KOPT-K1 (cell line): ENCODE measurements at regions not wholly inside any gene's neighbourhood (a gene's known extent, or its start where the extent isn't known, plus 50 kb on each side); places are given as distances from the start of the nearest gene placed in this dataset.
"Not testable (repeated sequence)": the region's sequence is repeated elsewhere in the genome, so short reads cannot be mapped to it uniquely, and the experiment has no call there.

Source experiments
- H3K27ac ChIP-seq: fragments of 200-600 bp; sonication (generic); 2 replicates; pipeline ENCODE4 v1.5.1; 2016; ENCODE audit warnings: antibody characterized with exemption, mild to moderate bottlenecking, low read depth, low read length; ENCODE audit not compliant: poor library complexity, severe bottlenecking
- H3K36me3 ChIP-seq: fragments of 200-600 bp; sonication (generic); 2 replicates; pipeline ENCODE4 v1.5.1; 2017; ENCODE audit warnings: antibody characterized with exemption, mild to moderate bottlenecking, low read length, moderate library complexity; ENCODE audit not compliant: insufficient read depth
- H3K9me3 ChIP-seq: fragments of 200-600 bp; sonication (generic); 2 replicates; pipeline ENCODE4 v1.5.1; 2017; ENCODE audit warnings: antibody characterized with exemption, low read length, mild to moderate bottlenecking; ENCODE audit not compliant: insufficient read depth, poor library complexity, severe bottlenecking

DNA sequence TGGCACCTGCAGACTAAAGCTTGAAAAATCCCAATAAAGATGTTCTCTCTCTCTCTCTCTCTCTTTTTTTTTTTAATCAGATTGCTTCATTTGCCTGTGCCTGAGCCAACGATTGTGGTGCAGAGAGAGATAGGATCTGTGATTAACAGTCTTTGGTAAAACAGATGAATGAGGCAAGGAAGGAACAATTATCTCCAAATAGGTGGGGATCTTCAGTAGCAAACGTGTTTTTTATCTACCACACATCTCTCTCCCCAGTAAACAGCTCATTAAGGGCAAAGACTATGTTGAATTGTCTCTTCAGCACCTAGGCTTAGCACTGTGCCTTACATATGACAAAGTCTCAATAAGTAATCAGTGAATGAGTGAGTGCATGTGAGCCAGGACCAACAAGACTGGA is 96.3 kb downstream of the SMIM20 start:
- Histone ChIP-seq H3K9me3 (peaks cover 6% of the 10 kb centered on the region), H3K27ac (no peak overlapping the region), H3K36me3 (no peaks in the 10 kb centered on the region)

DNA sequence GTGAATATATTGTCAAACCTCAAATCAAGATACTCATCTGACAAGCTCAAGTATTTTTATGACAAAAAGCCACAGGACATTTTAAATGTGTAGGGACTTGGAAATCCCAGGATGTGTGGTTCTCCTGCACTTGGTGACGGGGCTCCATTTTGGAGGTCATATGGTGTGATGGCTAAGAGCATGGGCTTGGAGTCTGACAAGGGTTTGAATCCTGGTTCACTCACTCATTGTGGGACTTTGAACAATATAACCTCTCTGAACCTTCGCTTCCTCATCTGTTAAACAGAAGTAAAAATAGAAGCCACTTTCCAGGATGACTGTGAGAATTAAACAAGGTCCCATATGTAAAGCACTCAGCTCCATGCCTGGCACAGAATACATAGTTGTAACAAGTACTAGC is 99.6 kb downstream of the SMIM20 start:
- H3K27ac ChIP-seq = no peak overlapping the region
- H3K36me3 ChIP-seq = no peaks in the 10 kb centered on the region
- H3K9me3 ChIP-seq = peaks cover 5% of the 10 kb centered on the region

DNA sequence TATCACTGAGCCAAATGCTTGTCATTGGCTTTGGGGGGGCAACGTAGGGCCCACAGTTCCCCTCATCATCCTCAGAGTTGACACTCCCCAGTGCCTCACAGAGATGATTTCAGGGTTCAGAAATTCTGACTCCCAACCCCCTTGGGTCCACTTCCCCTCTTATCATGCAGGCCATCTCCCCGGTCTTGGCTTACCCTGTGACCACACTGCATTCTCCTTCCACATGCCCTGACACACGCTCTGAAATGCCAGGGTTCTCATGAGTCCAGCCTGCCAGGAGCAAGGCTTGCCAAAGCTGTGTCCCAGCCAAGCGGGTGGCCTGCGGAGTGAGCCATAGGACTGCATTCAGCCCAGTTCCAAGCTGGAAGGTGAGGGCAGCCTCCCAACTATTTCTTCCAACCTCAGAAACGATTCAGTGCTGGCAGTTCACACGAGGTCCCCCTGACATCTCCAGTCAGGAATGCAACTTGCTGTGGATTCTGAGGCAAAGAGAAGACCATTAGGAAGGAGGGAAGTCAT is 101.2 kb downstream of the SMIM20 start:
- no peaks in the 10 kb centered on the region for H3K9me3 ChIP-seq
- no peak overlapping the region for H3K27ac ChIP-seq
- no peaks in the 10 kb centered on the region for H3K36me3 ChIP-seq

DNA sequence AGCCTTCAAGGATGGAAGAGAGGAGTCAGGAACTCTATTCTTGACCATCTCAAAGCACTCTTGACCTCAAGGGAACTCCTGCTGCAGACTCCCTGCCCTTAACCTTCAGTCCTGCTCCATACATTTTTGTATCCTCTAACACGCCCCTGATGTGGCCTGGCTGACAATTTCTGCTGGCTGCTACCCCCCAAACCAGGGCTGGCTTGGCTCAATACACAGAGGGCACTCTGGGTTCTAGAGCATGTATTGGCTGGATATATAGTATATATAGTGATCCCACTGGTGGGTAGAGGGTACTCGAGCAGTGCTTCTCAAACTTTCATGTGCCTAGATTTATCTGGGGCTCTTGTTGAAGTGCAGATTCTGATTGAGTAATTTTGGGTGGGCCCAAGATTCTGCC is 101.9 kb downstream of the SMIM20 start:
- no peaks in the 10 kb centered on the region for H3K36me3 ChIP-seq
- H3K27ac ChIP-seq = no peak overlapping the region
- H3K9me3 ChIP-seq = no peaks in the 10 kb centered on the region

DNA sequence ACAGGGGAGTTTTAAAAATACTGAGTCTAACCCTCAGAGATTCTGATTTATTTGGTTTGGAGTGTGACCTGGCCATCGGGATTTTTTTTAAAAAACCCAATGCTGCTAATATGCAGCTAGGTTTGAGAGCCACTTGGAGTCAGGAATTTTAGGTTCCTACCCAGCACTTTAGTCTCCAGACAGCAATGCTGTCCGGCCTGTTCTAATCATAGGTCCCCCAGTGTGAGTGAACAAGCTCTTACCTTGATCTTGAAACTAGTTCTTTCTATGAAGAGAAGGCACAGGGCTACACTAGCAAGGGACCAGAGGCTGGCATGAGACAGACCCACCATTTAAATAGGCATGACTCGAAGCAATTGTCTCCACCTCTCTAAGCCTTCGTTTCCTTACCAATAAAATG is 103.5 kb downstream of the SMIM20 start:
- Histone ChIP-seq H3K36me3 (no peaks in the 10 kb centered on the region), H3K9me3 (no peaks in the 10 kb centered on the region), H3K27ac (no peak overlapping the region)

DNA sequence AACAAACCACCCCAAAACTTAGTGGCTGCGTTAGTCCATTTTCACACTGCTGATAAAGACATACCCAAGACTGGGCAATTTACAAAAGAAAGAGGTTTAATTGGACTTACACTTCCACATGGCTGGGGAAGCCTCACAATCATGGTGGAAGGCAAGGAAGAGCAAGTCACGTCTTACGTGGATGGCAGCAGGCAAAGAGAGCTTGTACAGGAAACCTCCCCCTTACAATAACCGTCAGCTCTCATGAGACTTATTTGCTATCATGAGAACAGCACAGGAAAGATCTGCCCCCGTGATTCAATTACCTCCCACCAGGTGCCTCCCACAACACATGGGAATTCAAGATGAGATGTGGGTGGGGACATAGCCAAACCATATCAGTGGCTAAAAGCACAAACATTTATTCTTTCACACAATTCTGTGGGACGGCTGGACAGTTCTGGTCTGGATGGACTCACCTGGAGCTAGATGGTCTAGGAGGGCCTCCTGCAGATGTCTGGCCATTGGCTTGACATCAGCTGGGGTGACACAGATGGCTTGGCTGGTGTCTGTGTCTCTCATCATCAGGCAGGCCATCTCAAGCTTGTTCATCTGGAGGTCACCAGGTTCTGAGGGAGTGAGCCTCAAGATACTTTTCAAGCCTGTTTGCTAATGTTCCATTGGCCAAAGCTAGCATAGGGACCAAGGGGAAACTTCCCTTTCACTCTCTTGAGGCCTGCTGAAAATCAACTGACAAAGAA is 104.1 kb downstream of the SMIM20 start:
- not testable (repeated sequence) for H3K36me3 ChIP-seq, H3K9me3 ChIP-seq, H3K27ac ChIP-seq

DNA sequence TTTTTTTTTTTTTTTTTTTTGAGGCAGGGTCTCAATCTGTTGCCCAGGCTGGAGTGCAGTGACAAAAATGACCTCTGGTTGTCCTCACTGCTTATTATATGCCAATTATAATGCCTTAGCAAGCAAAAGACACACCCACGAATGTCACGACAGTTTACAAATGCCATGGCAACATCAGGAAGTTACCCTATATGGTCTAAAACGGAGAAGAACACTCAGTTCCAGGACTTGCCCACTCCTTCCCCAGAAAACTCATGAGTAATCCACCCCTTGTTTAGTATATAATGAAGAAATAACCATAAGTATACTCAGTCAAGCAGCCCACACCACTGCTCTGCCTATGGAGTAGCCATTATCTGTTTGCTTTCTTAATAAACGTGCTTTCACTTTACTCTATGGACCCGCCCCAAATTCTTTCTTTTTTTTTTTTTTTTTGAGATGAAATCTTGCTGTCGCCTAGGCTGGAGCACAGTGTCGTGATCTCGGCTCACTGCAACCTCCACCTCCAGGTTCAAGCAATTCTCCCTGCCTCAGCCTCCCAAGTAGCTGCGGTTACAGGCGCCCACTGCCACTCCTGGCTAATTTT is 106.2 kb downstream of the SMIM20 start:
- Histone ChIP-seq H3K36me3 (no peaks in the 10 kb centered on the region), H3K9me3 (no peaks in the 10 kb centered on the region), H3K27ac (no peak overlapping the region)

DNA sequence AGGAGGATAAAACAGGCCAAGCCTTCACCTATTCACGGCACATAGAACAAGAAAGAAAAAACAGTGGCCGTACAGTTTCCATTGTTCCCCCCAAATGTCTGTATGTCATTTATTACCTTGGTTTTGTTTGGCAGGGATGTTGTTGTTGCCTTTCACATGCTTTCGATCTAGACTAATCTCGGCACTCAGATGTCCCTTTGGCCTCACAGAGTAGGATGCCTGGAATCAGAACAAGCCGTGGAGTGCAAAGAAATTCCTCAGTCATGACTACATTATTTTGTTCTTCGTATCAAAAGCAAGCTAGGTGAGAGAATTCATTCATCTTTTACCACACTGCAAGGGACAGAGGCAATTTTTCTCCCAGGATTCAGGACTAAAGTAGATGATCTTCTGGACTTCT is 106.9 kb downstream of the SMIM20 start:
- Histone ChIP-seq H3K36me3 (no peaks in the 10 kb centered on the region), H3K9me3 (no peaks in the 10 kb centered on the region), H3K27ac (no peak overlapping the region)

DNA sequence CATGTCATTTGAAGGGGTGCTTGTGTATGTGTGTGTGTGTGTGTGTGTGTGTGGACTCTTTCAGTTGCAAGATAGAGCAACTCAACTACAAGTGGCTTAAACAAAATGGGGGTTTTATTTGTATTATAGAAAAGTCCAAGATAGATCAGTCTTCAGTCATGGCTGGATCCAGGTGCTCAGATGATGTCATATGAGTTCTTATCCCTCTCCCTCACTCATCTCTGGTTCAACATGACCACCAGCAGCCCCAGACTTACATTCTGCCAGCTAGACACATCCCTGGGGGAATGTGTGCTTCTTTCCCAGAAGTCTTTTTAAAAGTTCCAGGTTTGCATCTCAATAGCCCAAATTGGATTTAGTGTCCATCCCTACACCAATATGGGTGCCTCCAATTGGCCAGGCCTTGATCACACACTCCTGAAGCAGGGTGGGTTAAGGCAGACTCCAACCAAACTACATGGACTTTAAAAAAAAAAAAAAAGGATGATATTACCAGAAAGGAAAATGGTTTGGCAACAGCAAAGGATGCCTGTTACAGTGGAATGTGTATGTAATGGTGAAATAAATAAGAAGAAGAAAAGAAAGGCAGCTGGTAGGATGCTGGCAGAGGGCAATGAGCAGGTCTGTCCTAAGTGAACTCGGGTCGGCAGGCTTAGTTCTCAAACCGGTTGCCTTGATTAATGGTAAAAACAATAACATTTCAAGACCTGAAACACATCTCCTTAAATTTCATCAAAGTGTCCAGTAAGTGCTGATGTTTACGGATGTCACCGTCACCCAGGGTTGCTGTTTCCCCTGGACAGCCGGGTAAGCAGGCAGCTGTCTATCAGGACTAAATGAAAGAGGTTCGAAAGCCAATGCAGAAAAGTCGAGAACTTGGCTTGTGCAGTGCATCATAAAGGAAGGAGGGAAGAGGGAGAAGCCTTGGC is 107.7 kb downstream of the SMIM20 start:
- Histone ChIP-seq H3K27ac (no peak overlapping the region), H3K36me3 (no peaks in the 10 kb centered on the region)

DNA sequence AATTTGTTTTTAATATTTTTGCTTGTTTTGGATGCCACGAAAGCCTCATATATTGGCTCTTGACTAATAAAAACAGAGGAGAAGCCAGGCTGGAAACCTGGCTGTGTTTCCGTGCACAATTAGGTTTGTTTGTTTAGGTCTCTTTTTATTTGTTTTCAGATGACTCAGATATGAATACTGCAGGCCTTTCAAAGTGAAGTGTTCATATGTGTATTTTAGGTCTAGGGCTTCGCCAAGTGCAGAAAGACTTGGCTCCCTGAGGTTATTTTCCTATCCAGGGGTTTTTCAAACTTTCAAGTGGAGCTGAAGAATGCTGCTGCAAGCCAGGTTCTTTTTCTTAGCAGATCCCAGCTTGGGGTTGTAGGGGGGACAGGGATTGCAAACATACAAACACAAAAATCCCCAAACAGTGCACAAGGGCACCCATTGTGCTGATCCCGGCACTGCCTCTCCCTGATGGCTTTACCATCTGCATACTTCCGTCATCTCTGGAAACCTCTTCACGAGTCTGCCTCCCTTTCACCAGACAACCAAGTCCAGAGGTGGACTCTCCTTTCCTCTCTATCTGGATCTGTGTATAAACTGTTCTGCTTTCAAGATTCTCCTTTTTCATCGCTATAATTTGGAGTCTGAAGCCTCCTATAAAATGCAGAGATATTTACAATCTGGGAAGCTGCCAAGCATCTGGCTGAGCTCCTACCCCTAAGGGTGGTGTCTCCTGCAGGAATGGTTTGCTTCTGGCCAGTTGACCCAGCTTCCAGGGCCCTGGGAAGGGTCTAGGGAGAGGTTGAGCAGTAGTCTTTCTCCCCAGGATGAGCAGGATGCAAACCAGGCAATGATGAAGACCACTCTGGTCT is 108.6 kb downstream of the SMIM20 start:
- H3K9me3 ChIP-seq = no peaks in the 10 kb centered on the region
- no peaks in the 10 kb centered on the region for H3K36me3 ChIP-seq
- H3K27ac ChIP-seq = no peak overlapping the region

More for the DNA sequence above, 107.7 kb downstream of the SMIM20 start:
- no peaks in the 10 kb centered on the region for H3K9me3 ChIP-seq

DNA sequence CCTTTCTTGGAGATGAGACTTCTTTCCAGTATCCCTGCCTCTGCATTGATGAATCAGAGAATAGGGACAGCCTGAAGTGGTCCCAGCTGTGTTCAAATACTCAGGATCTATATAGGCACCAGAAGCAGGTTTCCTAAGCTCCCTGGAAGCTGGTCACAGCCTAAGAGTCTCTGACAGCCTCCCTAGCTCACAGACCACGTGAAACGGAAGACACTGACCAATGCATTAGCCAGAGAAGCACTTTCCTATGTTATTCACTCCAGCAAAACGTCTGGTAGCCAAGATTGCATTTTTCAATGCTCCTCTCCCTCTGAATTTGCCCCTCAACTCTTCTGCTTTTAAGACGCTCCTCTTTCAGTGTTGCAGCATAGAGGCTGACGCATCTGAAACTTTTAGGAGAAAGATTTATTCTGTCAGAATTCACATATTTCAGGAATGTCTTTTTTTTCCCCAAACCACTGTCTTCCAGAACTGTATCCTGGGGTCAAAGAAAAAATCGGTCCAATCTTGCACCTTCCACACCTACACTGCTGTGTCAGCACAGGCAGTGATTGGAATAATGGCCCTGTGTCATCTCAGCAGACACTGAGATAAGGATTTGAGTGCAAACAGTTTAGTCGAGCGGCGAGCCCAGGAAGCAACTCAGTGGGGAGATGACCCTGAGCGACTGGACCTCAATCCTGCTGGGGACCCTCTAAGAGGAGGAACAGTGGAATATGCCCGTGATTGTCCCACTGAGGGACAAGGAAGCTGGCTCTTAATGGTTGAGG is 109.4 kb downstream of the SMIM20 start:
- Histone ChIP-seq H3K27ac (no peak overlapping the region), H3K36me3 (no peaks in the 10 kb centered on the region), H3K9me3 (no peaks in the 10 kb centered on the region)

DNA sequence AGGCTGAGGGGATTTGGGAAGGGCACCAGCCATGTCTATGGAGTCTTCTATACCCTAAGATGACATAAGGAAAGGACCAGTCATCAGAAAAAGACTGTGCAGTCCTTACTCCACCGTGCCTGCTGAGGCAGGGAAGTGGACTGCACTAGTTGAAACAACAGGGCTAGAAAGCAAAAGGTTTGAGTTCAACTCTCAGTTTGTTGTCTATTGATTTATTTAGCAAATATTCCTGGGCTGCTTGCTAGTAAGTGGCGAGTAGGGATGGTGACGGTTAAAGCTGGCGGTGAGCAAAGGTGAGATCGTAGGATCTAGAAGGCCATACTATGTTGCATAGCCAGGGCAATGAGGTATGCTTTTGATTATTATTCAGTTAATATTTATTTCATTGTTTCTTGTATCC is 110.1 kb downstream of the SMIM20 start:
- H3K27ac ChIP-seq = no peak overlapping the region
- H3K9me3 ChIP-seq = no peaks in the 10 kb centered on the region
- no peaks in the 10 kb centered on the region for H3K36me3 ChIP-seq

DNA sequence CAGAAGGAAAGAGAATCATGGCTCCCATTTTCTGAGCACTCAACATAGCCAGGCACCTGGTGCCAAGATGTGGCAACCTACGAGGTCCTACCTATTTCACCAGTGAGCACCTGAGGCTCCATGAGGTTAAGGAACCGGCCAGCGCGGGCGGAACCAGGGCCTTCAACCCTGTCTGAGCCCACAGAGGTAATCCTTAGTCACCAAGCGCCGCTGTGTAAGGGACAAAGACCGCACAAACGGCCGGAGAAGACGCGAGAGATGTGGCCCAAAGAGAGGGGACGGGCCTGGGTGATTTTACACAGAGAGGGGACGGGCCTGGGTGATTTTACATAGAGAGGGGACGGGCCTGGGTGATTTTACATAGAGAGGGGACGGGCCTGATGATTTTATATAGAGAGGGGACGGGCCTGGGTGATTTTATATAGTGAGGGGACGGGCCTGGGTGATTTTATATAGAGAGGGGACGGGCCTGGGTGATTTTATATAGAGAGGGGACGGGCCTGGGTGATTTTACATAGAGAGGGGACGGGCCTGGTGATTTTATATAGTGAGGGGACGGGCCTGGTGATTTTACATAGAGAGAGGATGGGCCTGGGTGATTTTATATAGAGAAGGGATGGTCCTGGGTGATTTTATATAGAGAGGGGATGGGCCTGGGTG is 114.2 kb downstream of the SMIM20 start:
- no peaks in the 10 kb centered on the region for H3K36me3 ChIP-seq
- H3K9me3 ChIP-seq = no peaks in the 10 kb centered on the region
- H3K27ac ChIP-seq = no peak overlapping the region
